ENCODE measurements at regions not wholly inside any gene's neighbourhood (a gene's known extent, or its start where the extent isn't known, plus 50 kb on each side); places are given as distances from the start of the nearest gene placed in this dataset.
"Not testable (repeated sequence)": the region's sequence is repeated elsewhere in the genome, so short reads cannot be mapped to it uniquely, and the experiment has no call there.

DNA sequence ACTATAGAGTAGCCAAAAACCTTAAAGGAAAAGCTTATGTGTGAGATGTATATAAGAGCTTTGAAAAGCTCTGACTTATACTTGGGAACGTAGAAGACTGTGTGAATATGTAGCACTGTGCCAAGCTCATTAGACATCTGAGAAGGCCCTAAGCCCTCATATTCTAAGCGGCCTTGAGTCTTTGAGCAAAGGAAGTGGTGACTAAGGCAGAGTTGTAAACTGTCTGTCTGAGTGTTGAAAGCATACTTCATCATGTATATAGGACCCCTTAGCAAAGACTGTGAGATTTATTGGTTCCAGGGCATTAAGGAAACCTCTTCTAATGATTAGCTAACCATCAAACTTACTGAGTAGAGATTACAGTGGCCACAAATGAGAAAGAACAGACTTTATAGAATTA lies 153.3 kb upstream of the LYPLAL1 start:
- no peak for DNase-seq

GRCh38 chr1:219020846-219021245 lies 152.8 kb upstream of the LYPLAL1 start:
- no peak for DNase-seq

DNA sequence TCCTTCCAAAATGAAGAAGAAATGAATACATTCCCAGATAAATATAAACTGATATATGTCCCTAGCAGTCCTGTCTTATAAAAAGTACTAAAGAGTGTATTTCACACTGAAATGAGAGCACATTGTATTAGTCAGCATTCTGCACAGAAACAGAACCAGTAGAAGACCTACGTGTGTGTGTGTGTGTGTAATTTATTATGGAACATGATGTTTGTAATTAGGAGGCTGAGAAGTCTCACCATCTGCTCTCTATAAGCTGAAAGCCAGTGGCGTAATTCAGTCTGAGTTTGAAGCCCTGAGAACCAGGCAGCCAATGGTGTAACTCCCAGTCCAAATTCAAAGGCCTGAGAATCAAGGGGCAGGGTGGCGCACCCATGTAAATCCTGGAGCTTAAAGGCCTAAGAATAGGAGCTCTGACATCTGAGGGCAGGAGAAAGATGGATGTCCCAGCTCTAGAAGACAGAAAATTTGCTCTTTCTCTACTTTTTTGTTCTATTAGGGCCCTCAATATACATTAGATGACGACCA lies 146.5 kb upstream of the LYPLAL1 start:
- DNase-seq = no peak

DNA sequence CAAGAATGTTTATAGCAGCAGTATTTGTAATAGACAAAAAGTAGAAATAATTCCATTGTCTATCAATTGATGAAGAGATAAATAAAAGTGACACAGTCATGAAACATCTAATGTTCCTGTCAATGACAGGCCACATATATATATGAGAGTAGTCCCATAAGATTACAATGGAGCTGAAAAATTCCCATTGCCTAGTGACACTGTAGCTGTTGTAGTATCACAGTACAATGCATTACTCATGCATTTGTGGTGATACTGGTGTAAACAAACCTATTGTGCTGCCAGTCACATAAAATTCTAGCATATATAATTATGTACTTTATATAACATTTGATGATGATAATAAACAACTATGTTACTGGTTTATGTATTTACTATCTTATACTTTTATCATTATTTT lies 141.9 kb upstream of the LYPLAL1 start:
- DNase-seq = no peak

DNA sequence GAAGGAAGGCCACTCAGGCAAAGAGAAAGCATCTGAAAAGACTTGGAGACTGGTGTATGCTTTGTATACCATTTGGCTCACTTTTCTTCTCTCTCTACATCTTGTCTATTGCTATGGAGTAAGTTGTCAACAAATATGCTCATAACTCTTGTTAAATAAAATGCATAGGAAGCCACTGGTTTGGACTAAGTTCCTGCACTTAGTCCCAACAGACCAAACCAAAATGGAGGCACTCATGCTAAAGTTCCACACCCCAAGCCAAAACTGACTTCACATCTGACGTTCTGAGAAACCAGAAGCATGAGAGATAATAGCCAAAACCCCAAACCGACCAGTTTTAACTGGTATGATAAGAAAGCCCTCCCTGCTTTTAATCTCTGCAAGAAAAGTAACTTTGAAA lies 135.3 kb upstream of the LYPLAL1 start:
- no peak for DNase-seq

- DNase-seq = no peak
Observed at GRCh38 chr1:219039017-219039681, 134.5 kb upstream of the LYPLAL1 start.

DNA sequence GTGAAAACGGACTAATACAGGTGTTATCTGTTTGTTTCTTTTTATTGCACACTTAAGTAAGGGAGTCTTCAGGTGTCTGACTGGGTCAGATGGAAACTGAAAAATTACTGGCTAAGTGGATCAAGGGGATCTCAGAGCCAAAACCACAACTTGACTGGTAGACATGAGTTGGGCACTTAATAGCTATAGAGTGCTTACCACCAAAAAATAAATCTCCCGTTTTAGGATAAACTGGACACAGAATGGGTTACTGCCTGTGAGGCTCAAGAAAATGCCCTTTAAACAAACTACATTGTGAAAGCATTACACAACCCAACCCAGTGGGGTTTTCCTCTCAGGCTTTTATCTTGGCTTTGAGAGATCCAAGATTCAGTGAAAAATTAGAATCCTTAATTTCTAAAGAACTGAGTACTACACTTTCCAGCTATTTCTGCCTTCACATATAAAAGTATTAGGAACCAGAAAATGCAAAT lies 134.0 kb upstream of the LYPLAL1 start:
- DNase-seq = no peak

- DNase-seq = no peak
Observed at GRCh38 chr1:219040291-219040690, 133.4 kb upstream of the LYPLAL1 start.

GRCh38 chr1:219041141-219041540 lies 132.5 kb upstream of the LYPLAL1 start:
- no peak for DNase-seq

GRCh38 chr1:219041818-219042217 lies 131.9 kb upstream of the LYPLAL1 start:
- no peak for DNase-seq

DNA sequence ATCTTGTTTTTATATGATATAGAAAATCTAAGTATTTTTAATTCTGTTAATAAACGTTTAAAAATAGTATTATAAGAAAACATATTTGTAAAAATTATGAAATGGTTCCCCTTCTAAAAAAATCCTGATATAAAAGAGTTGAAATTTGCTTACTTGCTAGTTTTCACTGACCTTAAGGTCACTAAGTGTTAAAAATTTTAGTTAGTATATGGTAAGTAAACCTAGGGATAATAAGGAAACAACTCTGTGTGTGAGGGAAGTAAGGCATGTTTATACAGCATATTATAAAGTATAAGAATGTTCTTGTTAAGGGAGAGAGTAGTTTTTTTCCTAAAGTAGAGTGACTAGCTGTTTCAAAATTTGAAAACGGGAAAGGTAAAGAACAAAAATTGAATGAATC lies 130.9 kb upstream of the LYPLAL1 start:
- no peak for DNase-seq

GRCh38 chr1:219045246-219045645 lies 128.4 kb upstream of the LYPLAL1 start:
- DNase-seq = no peak

DNA sequence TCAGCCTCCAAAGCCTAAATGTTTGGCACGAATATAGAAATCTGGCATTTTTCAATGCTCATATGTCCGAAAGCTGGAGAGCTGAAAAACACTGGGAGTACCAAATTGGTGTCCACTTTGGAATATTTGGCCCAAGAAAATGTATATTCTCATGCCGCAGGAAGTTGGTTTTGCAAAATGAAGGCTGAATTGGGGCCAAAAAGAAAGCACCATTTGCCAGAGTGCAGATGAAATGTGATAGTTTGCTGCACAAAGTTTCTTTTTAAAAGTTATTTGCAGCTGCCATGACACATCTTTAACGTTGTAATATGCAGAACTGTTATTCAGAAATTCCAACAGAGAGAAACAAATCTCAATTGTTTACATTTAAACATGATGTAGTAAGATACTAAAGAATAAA lies 124.2 kb upstream of the LYPLAL1 start:
- DNase-seq = no peak

GRCh38 chr1:219050086-219050821 lies 123.4 kb upstream of the LYPLAL1 start:
- DNase-seq = no peak

- DNase-seq = no peak
Observed at GRCh38 chr1:219050822-219051125, 122.9 kb upstream of the LYPLAL1 start.

DNA sequence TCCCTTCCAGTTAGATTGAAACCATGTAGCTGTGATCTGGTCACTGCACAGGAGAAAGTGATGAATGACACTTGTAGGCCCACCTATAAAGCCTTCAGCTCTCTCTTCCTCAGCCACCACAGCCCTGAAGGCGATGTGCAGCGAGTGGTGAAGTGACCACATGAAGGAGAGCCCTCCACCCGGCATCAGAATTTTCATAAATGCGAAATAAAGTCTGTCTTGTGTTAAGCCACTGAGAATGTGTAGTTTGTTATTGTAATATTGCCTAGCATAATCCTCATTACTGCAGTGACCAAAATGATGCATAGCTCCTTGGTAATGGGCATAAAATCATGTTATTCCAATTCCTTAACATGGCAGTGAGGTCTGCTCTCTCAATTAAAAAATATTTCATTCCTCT lies 122.1 kb upstream of the LYPLAL1 start:
- DNase-seq = no peak

DNA sequence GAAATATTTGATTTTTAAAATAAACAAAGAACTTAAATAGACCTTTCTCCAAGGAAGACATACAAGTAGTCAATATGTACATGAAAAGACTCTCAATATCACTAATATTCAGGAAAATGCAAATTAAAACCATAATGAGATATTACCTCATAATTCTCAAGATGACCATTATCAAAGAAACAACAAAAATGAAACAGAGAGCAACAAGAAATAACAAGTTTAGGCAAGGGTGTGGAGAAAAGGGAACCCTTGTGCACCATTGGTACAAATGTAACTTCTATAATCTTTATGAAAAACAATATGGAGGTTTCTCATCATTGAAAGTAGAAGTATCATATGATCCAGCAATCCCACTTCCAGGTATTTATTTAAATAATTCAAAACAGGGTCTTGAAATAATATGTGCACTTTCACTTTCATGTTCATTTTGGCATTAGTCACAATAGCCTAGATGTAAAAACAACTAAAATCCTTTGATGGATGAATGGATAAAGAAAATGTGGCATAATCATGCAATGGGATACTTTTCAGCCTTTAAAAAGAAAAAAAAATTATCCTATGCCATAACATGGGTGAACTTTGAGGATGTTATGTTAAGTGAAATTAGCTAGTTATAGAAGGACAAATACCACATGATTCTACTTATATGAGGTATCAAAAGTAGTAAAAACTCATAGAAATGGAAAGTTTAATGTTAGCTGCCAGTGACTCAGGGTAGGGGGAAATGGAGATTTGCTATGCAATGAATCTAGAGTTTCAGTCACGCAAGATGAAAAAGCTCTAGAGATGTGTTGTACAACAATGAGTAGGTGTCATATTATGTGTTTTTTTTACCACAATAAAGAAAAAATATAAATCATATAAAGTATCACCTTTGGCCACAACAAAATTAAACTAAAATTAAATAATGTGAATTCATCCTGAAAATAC lies 114.5 kb upstream of the LYPLAL1 start:
- DNase-seq = no peak

DNA sequence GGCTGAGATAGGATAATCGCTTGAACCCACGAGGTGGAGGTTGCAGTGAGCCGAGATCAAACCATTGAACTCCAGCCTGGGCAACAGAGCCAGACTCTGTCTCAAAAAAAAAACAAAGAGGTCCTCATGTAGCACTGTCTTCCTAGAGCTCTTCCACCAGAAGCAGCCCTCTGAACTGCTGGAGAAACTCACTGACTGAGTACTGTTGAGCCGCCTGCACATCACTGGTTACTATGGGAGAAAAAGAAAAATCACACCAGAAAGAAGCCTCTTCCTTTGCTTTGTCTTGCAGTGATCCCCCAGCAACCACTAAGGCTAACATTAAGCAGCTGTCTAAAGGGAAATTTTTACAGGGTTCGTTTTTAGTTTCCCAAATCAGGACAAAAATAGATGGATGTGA lies 112.9 kb upstream of the LYPLAL1 start:
- DNase-seq = no peak

DNA sequence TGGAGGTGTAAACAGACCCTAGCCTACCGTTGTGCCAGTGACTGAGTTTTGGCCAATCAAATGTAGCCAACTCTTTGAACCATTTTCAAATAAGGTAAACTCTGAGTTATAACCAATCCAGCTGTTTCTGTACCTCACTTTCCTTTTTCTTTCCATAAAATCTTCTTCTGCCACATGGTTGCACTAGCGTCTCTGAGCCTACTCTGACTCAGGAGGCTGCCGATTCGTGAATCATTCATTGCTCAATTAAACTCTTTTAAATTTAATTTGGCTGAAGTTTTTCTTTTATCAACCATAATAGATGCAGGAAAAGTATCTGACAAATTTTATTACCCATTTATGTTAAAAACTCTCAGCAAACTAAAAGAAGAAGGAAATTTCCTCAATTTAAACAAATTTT lies 111.5 kb upstream of the LYPLAL1 start:
- no peak for DNase-seq

DNA sequence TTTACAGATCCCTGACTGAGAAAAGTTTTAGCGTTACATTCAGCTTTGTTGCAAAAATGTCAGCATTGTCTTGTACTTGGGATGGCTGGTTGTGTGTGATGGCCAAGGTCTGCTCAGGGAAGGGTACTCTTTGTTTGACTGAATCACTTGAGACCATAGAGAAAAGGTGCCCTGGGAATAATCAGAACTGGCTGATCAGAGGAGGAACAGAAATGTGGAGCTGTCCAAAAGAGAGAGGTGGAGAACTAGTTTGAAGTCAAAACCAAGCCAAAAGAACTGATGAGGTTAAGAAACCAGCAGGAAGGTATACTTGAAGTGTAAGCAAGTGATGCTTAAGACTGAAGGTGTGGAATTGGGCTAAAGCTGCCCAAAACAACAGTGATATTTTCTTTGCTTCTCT lies 107.6 kb upstream of the LYPLAL1 start:
- no peak for DNase-seq

DNA sequence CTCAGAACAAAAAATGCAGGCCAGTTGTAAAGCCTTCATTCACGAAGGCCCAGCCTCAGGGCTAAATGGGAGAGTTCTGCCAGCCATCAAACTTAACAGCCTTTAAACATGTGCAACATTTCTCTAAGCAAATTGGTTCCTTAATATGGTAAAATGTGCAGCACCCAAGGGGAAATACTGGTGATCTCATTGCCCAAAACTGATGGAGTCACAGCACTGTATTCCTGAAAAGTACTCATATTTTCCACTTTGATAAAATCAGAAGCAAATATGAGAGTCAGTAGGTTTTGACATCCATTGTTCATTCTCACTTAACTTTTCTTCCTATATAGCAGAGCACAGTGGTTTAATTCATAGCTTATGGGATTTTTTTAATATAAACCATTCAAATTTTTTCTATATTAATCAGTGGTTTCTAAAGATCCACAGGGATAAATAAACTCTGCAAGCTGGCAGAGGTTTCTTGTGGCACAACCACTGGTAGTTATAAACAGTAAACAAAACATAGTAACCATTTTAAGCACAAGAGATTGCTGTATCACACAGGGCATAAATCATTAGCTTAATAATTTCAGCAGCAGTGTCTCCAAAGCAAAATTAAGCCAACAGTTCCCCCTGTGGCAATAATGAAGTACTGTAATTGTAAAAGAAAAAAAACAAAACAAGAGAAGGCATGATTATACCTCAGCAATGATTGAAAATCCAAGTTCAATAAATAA lies 106.9 kb upstream of the LYPLAL1 start:
- DNase-seq = peak; percentile 41

- no peak for DNase-seq
Observed at GRCh38 chr1:219067350-219067712, 106.3 kb upstream of the LYPLAL1 start.

DNA sequence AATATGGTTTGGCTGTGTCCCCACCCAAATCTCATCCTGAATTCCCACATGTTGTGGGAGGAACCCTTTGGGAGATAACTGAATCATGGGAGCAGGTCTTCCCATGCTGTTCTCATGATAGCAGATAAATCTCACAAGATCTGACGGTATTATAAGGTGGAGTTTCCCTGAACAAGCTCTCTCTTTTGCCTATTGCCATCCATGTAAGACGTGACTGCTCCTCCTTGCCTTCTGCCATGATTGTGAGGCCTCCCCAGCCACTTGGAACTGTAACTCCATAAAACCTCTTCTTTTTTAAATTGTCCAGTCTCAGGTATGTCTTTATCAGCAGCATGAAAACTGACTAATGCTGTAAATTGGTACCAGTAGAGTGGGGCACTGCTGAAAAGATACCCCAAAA lies 103.3 kb upstream of the LYPLAL1 start:
- not testable (repeated sequence) for DNase-seq

Data from amniotic stem cell (primary cell).